COLO668 (cell line): ENCODE measurements at regions not wholly inside any gene's neighbourhood (a gene's known extent, or its start where the extent isn't known, plus 50 kb on each side); places are given as distances from the start of the nearest gene placed in this dataset.
"Not testable (repeated sequence)": the region's sequence is repeated elsewhere in the genome, so short reads cannot be mapped to it uniquely, and the experiment has no call there.

Experiments
- DNase-seq: peaks from one replicate; lab custom pipeline; 2025; ENCODE audit not compliant: unreplicated experiment; lab: John Stamatoyannopoulos, UW

- DNase-seq: no peak
Observed at GRCh38 chr10:36457751-36458150, 667.6 kb upstream of the ANKRD30A start.

- no peak for DNase-seq
Observed at GRCh38 chr10:36455526-36456133, 669.8 kb upstream of the ANKRD30A start.

GRCh38 chr10:36452851-36453250 is 672.5 kb upstream of the ANKRD30A start:
- no peak for DNase-seq

GRCh38 chr10:36451391-36451970 is 673.9 kb upstream of the ANKRD30A start:
- no peak for DNase-seq

- DNase-seq: no peak
Observed at GRCh38 chr10:36450380-36450779, 675.0 kb upstream of the ANKRD30A start.

GRCh38 chr10:36448760-36449691 is 676.4 kb upstream of the ANKRD30A start:
- DNase-seq: no peak

GRCh38 chr10:36446881-36447280 is 678.5 kb upstream of the ANKRD30A start:
- no peak for DNase-seq

GRCh38 chr10:36443233-36443632 is 682.2 kb upstream of the ANKRD30A start:
- no peak for DNase-seq

GRCh38 chr10:36441557-36441956 is 683.8 kb upstream of the ANKRD30A start:
- no peak for DNase-seq

GRCh38 chr10:36440539-36440938 is 684.9 kb upstream of the ANKRD30A start:
- no peak for DNase-seq

- DNase-seq: no peak
Observed at GRCh38 chr10:36437367-36437766, 688.0 kb upstream of the ANKRD30A start.

- no peak for DNase-seq
Observed at GRCh38 chr10:36428507-36428906, 696.9 kb upstream of the ANKRD30A start.

GRCh38 chr10:36425131-36425797 is 700.1 kb upstream of the ANKRD30A start:
- DNase-seq: no peak

GRCh38 chr10:36424502-36424901 is 700.9 kb upstream of the ANKRD30A start:
- no peak for DNase-seq

- no peak for DNase-seq
Observed at GRCh38 chr10:36423821-36424248, 701.6 kb upstream of the ANKRD30A start.

- DNase-seq: no peak
Observed at GRCh38 chr10:36421992-36422391, 703.4 kb upstream of the ANKRD30A start.

GRCh38 chr10:36416513-36416912 is 708.9 kb upstream of the ANKRD30A start:
- DNase-seq: no peak

GRCh38 chr10:36412942-36413341 is 712.5 kb upstream of the ANKRD30A start:
- DNase-seq: no peak

- not testable (repeated sequence) for DNase-seq
Observed at GRCh38 chr10:36400238-36400637, 725.2 kb upstream of the ANKRD30A start.

GRCh38 chr10:36393801-36394200 is 731.6 kb upstream of the ANKRD30A start:
- no peak for DNase-seq

GRCh38 chr10:36391405-36391804 is 734.0 kb upstream of the ANKRD30A start:
- DNase-seq: no peak
